ENCODE measurements at regions not wholly inside any gene's neighbourhood (a gene's known extent, or its start where the extent isn't known, plus 50 kb on each side); places are given as distances from the start of the nearest gene placed in this dataset.

- TF ChIP-seq ARNT (IDR thresholded peaks at IDR 0.05) (no peak), SP1 (IDR thresholded peaks at IDR 0.05) (no peak), ELF4 (IDR thresholded peaks at IDR 0.05) (no peak), CTBP1 (IDR thresholded peaks at IDR 0.05; ENCODE audit: borderline replicate concordance) (no peak), FOXK2 (IDR thresholded peaks at IDR 0.05) (no peak), BHLHE40 (IDR thresholded peaks at IDR 0.05; ENCODE audit: borderline replicate concordance) (no peak), FOXM1 (IDR thresholded peaks at IDR 0.05; ENCODE audit: borderline replicate concordance) (no peak), L3MBTL2 (conservative IDR thresholded peaks at IDR 0.05) (no peak), SUZ12 (IDR thresholded peaks at IDR 0.05) (no peak), ZNF384 (IDR thresholded peaks at IDR 0.05) (no peak), PKNOX1 (IDR thresholded peaks at IDR 0.05) (no peak)
Measured at GRCh38 chr7:17668122-17668521, 272.2 kb downstream of the SNX13 start.
